ENCODE measurements at regions not wholly inside any gene's neighbourhood (a gene's known extent, or its start where the extent isn't known, plus 50 kb on each side); places are given as distances from the start of the nearest gene placed in this dataset.

GRCh38 chr2:59585655-59586054 lies 967.8 kb downstream of the BCL11A start:
- H3K27me3 Mint-ChIP-seq, result no peaks in the 10 kb centered on the region
- ChIA-PET CTCF (no interaction called here), POLR2A (no interaction called here)
- DNase-seq, result no peak
- intact Hi-C loops (cut with micrococcal nuclease), result no loop called here
- no peak overlapping the region for H3K4me3 Mint-ChIP-seq
- no peaks in the 10 kb centered on the region for H3K9me3 Mint-ChIP-seq
- no peak overlapping the region for H3K27ac Mint-ChIP-seq
- H3K4me1 Mint-ChIP-seq (ENCODE audit: low read depth), result no peaks in the 10 kb centered on the region
- no peaks in the 10 kb centered on the region for H3K36me3 Mint-ChIP-seq

GRCh38 chr2:59584958-59585357 lies 968.5 kb downstream of the BCL11A start:
- ChIA-PET POLR2A (no interaction called here), CTCF (interaction anchor here (0.7 kb wide), 1 partner anchor 10 kb away, joined by 3 read pairs; no protein-coding TSS in a partner anchor)
- Mint-ChIP-seq H3K36me3 (no peaks in the 10 kb centered on the region), H3K27ac (no peak overlapping the region), H3K4me1 (ENCODE audit: low read depth) (no peaks in the 10 kb centered on the region), H3K27me3 (no peaks in the 10 kb centered on the region), H3K9me3 (no peaks in the 10 kb centered on the region), H3K4me3 (no peak overlapping the region)
- no peak for DNase-seq
- intact Hi-C loops (cut with micrococcal nuclease), result no loop called here

- CTCF ChIA-PET, result no interaction called here
- intact Hi-C loops (cut with micrococcal nuclease), result no loop called here
- no peaks in the 10 kb centered on the region for H3K36me3 Mint-ChIP-seq
- H3K9me3 Mint-ChIP-seq, result no peaks in the 10 kb centered on the region
- no peak overlapping the region for H3K4me3 Mint-ChIP-seq
- no peak overlapping the region for H3K27ac Mint-ChIP-seq
- no peak for DNase-seq
- no peaks in the 10 kb centered on the region for H3K27me3 Mint-ChIP-seq
- H3K4me1 Mint-ChIP-seq (ENCODE audit: low read depth), result no peaks in the 10 kb centered on the region
- POLR2A ChIA-PET, result no interaction called here
Measured at GRCh38 chr2:59583173-59583765, 970.2 kb downstream of the BCL11A start.

GRCh38 chr2:59578349-59578748 lies 975.1 kb downstream of the BCL11A start:
- no peak overlapping the region for H3K27ac Mint-ChIP-seq
- ChIA-PET POLR2A (no interaction called here), CTCF (no interaction called here)
- intact Hi-C loops (cut with micrococcal nuclease), result no loop called here
- DNase-seq, result no peak
- H3K9me3 Mint-ChIP-seq, result no peaks in the 10 kb centered on the region
- H3K4me1 Mint-ChIP-seq (ENCODE audit: low read depth), result no peaks in the 10 kb centered on the region
- H3K36me3 Mint-ChIP-seq, result no peaks in the 10 kb centered on the region
- H3K27me3 Mint-ChIP-seq, result no peaks in the 10 kb centered on the region
- no peak overlapping the region for H3K4me3 Mint-ChIP-seq

- intact Hi-C loops (cut with micrococcal nuclease), result no loop called here
- H3K4me1 Mint-ChIP-seq (ENCODE audit: low read depth), result no peaks in the 10 kb centered on the region
- H3K36me3 Mint-ChIP-seq, result no peaks in the 10 kb centered on the region
- no peak overlapping the region for H3K27ac Mint-ChIP-seq
- H3K9me3 Mint-ChIP-seq, result no peaks in the 10 kb centered on the region
- CTCF ChIA-PET, result interaction anchor here (0.9 kb wide), 1 partner anchor 10 kb away, joined by 3 read pairs; no protein-coding TSS in a partner anchor
- no peak for DNase-seq
- H3K27me3 Mint-ChIP-seq, result no peaks in the 10 kb centered on the region
- POLR2A ChIA-PET, result no interaction called here
- H3K4me3 Mint-ChIP-seq, result no peak overlapping the region
Measured at GRCh38 chr2:59575191-59575590, 978.3 kb downstream of the BCL11A start.

- H3K27ac Mint-ChIP-seq, result no peak overlapping the region
- no peaks in the 10 kb centered on the region for H3K9me3 Mint-ChIP-seq
- H3K4me1 Mint-ChIP-seq (ENCODE audit: low read depth), result no peaks in the 10 kb centered on the region
- no peak for DNase-seq
- intact Hi-C loops (cut with micrococcal nuclease), result no loop called here
- no peak overlapping the region for H3K4me3 Mint-ChIP-seq
- H3K27me3 Mint-ChIP-seq, result no peaks in the 10 kb centered on the region
- CTCF ChIA-PET, result no interaction called here
- POLR2A ChIA-PET, result no interaction called here
- no peaks in the 10 kb centered on the region for H3K36me3 Mint-ChIP-seq
Measured at GRCh38 chr2:59572227-59572626, 981.2 kb downstream of the BCL11A start.

- Mint-ChIP-seq H3K9me3 (no peaks in the 10 kb centered on the region), H3K27me3 (no peaks in the 10 kb centered on the region), H3K4me3 (no peak overlapping the region), H3K27ac (no peak overlapping the region), H3K36me3 (no peaks in the 10 kb centered on the region), H3K4me1 (ENCODE audit: low read depth) (no peaks in the 10 kb centered on the region)
- POLR2A ChIA-PET, result no interaction called here
- CTCF ChIA-PET, result interaction anchor here (0.7 kb wide), 1 partner anchor 1044 kb away, joined by 3 read pairs; no protein-coding TSS in a partner anchor
- no peak for DNase-seq
- intact Hi-C loops (cut with micrococcal nuclease), result no loop called here
Measured at GRCh38 chr2:59570818-59571217, 982.6 kb downstream of the BCL11A start.

GRCh38 chr2:59569124-59569523 lies 984.3 kb downstream of the BCL11A start:
- Mint-ChIP-seq H3K36me3 (no peaks in the 10 kb centered on the region), H3K4me1 (ENCODE audit: low read depth) (no peaks in the 10 kb centered on the region), H3K27ac (no peak overlapping the region), H3K27me3 (no peaks in the 10 kb centered on the region), H3K4me3 (no peak overlapping the region), H3K9me3 (no peaks in the 10 kb centered on the region)
- POLR2A ChIA-PET, result no interaction called here
- intact Hi-C loops (cut with micrococcal nuclease), result no loop called here
- DNase-seq, result no peak
- CTCF ChIA-PET, result no interaction called here

GRCh38 chr2:59568461-59568860 lies 985.0 kb downstream of the BCL11A start:
- no peak overlapping the region for H3K4me3 Mint-ChIP-seq
- no peaks in the 10 kb centered on the region for H3K27me3 Mint-ChIP-seq
- H3K36me3 Mint-ChIP-seq, result no peaks in the 10 kb centered on the region
- DNase-seq, result no peak
- CTCF ChIA-PET, result no interaction called here
- no peaks in the 10 kb centered on the region for H3K4me1 Mint-ChIP-seq (ENCODE audit: low read depth)
- H3K9me3 Mint-ChIP-seq, result no peaks in the 10 kb centered on the region
- intact Hi-C loops (cut with micrococcal nuclease), result no loop called here
- POLR2A ChIA-PET, result no interaction called here
- no peak overlapping the region for H3K27ac Mint-ChIP-seq

GRCh38 chr2:59567151-59567550 lies 986.3 kb downstream of the BCL11A start:
- no peaks in the 10 kb centered on the region for H3K9me3 Mint-ChIP-seq
- CTCF ChIA-PET, result no interaction called here
- POLR2A ChIA-PET, result no interaction called here

GRCh38 chr2:59566739-59567138 lies 986.7 kb downstream of the BCL11A start:
- DNase-seq, result no peak
- H3K27me3 Mint-ChIP-seq, result no peaks in the 10 kb centered on the region
- H3K4me3 Mint-ChIP-seq, result no peak overlapping the region
- no peaks in the 10 kb centered on the region for H3K36me3 Mint-ChIP-seq
- H3K27ac Mint-ChIP-seq, result no peak overlapping the region
- ChIA-PET CTCF (no interaction called here), POLR2A (no interaction called here)
- intact Hi-C loops (cut with micrococcal nuclease), result no loop called here
- no peaks in the 10 kb centered on the region for H3K4me1 Mint-ChIP-seq (ENCODE audit: low read depth)
- no peaks in the 10 kb centered on the region for H3K9me3 Mint-ChIP-seq

More at GRCh38 chr2:59567151-59567550, 986.3 kb downstream of the BCL11A start:
- H3K27me3 Mint-ChIP-seq, result no peaks in the 10 kb centered on the region
- no peaks in the 10 kb centered on the region for H3K36me3 Mint-ChIP-seq
- H3K4me3 Mint-ChIP-seq, result no peak overlapping the region
- H3K27ac Mint-ChIP-seq, result no peak overlapping the region
- DNase-seq, result no peak
- intact Hi-C loops (cut with micrococcal nuclease), result no loop called here
- no peaks in the 10 kb centered on the region for H3K4me1 Mint-ChIP-seq (ENCODE audit: low read depth)

GRCh38 chr2:59561281-59561680 lies 992.2 kb downstream of the BCL11A start:
- CTCF ChIA-PET, result no interaction called here
- intact Hi-C loops (cut with micrococcal nuclease), result no loop called here
- peaks cover 6% of the 10 kb centered on the region for H3K9me3 Mint-ChIP-seq
- no peak for DNase-seq
- H3K4me3 Mint-ChIP-seq, result no peak overlapping the region
- no peaks in the 10 kb centered on the region for H3K4me1 Mint-ChIP-seq (ENCODE audit: low read depth)
- no peaks in the 10 kb centered on the region for H3K36me3 Mint-ChIP-seq
- POLR2A ChIA-PET, result no interaction called here
- no peak overlapping the region for H3K27ac Mint-ChIP-seq
- H3K27me3 Mint-ChIP-seq, result no peaks in the 10 kb centered on the region

- Mint-ChIP-seq H3K9me3 (peaks cover 6% of the 10 kb centered on the region), H3K36me3 (no peaks in the 10 kb centered on the region), H3K27me3 (no peaks in the 10 kb centered on the region), H3K4me3 (no peak overlapping the region), H3K4me1 (ENCODE audit: low read depth) (no peaks in the 10 kb centered on the region), H3K27ac (no peak overlapping the region)
- no peak for DNase-seq
- ChIA-PET CTCF (no interaction called here), POLR2A (no interaction called here)
- intact Hi-C loops (cut with micrococcal nuclease), result no loop called here
Measured at GRCh38 chr2:59560769-59561168, 992.7 kb downstream of the BCL11A start.
